NCI-H510A (cell line): ENCODE measurements at regions not wholly inside any gene's neighbourhood (a gene's known extent, or its start where the extent isn't known, plus 50 kb on each side); places are given as distances from the start of the nearest gene placed in this dataset.

Experiments
- DNase-seq: peaks from one replicate; lab custom pipeline; 2025; lab: John Stamatoyannopoulos, UW

- DNase-seq = no peak
Measured at GRCh38 chr12:114936148-114937079, 252.4 kb upstream of the TBX3 start.

DNA sequence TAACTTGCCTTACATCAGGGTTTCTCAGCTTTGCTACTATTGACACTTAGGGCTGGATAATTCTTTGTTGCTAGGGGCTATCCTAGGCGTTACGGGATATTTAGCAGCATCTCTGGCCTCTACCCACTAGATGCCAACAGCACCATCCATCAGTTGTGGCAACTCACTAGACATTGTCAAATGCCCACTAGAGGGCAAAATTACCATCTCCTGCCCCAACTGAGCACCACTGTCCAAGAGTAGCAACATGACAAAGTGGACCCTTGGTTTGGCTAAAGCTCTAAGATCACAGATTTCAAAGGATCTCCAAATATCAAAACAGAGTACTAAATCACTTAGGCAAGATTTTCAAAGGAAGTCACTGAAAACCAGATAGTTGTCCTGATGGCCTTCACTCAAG, 251.7 kb upstream of the TBX3 start:
- DNase-seq = no peak

- no peak for DNase-seq
Measured at GRCh38 chr12:114933428-114934160, 249.6 kb upstream of the TBX3 start.

DNA sequence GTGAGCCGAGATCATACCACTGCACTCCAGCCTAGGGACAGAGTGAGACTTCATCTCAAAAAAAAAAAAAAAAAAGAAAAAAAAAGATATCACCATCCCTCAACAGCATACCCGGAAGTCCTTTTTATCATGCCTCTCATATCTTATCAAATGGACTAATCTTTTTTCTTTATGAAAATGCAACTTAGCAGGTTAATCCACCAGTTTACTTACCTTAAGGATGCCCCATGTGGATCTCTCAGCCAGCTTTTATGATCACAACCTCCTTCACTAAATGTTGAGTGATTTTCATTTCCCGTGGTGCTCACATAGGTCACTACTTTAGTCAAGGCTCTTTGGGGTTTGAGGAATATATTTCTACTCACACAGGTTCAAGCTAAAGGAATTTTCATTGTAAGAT, 248.8 kb upstream of the TBX3 start:
- DNase-seq = no peak

- DNase-seq = no peak
Measured at GRCh38 chr12:114931025-114931424, 247.1 kb upstream of the TBX3 start.

GRCh38 chr12:114926341-114926740, 242.4 kb upstream of the TBX3 start:
- no peak for DNase-seq

GRCh38 chr12:114924946-114925475, 241.0 kb upstream of the TBX3 start:
- no peak for DNase-seq

GRCh38 chr12:114921781-114922180, 237.8 kb upstream of the TBX3 start:
- DNase-seq = no peak

GRCh38 chr12:114920771-114921554, 237.0 kb upstream of the TBX3 start:
- DNase-seq = no peak

GRCh38 chr12:114919479-114919878, 235.5 kb upstream of the TBX3 start:
- no peak for DNase-seq

GRCh38 chr12:114918535-114919233, 234.7 kb upstream of the TBX3 start:
- DNase-seq = no peak

GRCh38 chr12:114917953-114918352, 234.0 kb upstream of the TBX3 start:
- DNase-seq = no peak

GRCh38 chr12:114917307-114917706, 233.3 kb upstream of the TBX3 start:
- DNase-seq = no peak

GRCh38 chr12:114916541-114916940, 232.6 kb upstream of the TBX3 start:
- DNase-seq = no peak

GRCh38 chr12:114916124-114916523, 232.1 kb upstream of the TBX3 start:
- DNase-seq = no peak

DNA sequence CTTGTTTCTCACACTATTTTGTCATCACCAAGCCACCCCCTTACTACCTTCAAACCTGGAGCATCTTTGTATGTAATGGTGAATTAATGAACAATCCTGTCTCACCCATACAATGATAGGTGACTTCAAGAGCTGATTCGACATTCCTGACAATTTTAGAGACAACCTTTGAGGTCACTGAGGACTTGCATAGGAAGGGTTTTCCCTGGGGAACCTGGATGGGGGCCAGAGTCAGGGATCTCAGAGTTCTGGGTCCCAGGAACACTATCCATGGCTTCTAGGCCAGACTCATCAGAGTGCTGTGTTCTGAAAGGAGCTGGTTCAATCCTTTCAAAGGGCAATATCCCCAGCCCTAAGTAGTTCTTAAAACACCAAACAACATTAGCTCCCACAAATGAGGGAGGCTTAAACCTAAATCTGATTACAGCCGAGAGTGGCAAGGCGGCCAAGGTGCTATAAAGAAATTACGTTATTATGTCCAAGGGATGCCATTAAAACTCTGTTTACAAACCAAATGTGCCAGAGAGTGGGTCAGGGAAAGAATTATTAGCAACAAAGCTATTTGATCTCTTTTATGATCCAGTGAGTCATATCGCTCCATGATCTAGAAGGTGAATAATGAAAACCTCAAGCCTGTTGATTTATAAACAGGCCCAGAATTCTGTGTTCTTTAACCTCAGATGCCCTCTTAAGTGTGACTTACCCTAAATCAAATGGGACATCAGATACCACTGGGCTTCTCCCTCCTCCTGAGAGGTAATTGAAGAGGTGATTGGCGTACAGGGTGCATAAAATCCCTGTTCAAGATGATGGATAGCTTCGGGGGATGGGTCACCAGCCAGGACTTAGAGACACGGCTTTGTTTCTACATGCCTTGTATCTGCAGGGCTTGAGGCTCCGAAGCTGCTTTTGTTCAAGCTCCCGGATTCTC, 230.2 kb upstream of the TBX3 start:
- DNase-seq = no peak

DNA sequence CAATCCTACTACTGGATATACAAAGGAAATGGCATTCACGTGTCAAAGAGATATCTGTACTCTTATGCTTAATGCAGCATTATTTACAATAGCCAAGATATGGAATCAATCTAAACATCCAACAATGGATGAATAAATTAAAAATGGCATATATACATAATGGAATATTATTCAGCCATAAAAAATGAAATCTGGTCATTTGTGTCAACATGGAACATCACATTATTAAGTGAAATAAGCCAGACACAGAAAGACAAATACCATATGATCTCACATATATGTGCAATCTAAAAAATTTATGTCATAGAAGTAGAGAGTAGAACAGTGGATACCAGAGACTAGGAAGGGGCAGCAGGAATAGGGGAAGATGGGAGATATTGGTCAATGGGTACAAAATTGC, 228.8 kb upstream of the TBX3 start:
- DNase-seq = no peak

- no peak for DNase-seq
Measured at GRCh38 chr12:114911196-114911595, 227.2 kb upstream of the TBX3 start.

DNA sequence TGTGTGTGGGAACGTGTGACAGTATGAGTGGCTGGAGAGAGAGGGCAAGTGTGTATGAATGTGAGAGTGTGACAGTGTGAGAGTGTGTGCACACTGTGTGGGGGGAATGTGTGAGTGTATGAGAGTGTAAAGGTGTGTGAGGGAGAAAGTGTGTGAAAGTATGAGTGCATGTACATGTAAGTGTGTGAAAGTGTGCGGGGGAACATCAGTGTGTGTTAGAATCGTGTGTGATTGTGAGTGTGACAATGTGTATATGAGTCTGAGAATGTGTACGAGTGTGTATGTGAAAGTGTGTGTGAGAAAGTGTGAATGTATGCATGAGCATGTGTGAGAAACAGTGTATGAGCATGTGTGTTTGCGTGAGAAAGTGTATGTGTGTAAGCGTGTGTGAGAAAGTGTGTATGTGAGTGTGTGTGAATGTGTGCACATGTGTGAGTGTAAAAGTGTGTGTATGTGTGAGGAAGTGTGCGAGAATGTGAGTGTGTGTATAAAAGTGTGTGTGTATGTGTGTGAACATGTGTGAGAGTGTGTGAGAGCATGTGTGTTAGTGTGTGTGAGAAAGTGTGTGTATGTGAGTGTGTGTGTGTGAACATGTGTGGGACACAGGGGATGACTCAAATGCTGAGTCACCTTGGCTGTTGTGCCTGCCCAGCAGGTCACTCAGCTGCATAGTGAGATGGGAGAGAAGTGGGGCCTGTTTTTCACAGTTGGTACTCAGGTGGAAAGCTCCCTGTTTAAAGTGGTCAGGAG, 220.5 kb upstream of the TBX3 start:
- no peak for DNase-seq
